Limb (tissue), 2 donors: ENCODE measurements at regions not wholly inside any gene's neighbourhood (a gene's known extent, or its start where the extent isn't known, plus 50 kb on each side); places are given as distances from the start of the nearest gene placed in this dataset.
"Not testable (repeated sequence)": the region's sequence is repeated elsewhere in the genome, so short reads cannot be mapped to it uniquely, and the experiment has no call there.

ENCODE experiments used
- DNase-seq, 2 donors: peaks; one replicate each; pipeline ENCODE4 v3.0.0-alpha.2; 2016; ENCODE audit errors: extremely low spot score in 2 of 2

DNA sequence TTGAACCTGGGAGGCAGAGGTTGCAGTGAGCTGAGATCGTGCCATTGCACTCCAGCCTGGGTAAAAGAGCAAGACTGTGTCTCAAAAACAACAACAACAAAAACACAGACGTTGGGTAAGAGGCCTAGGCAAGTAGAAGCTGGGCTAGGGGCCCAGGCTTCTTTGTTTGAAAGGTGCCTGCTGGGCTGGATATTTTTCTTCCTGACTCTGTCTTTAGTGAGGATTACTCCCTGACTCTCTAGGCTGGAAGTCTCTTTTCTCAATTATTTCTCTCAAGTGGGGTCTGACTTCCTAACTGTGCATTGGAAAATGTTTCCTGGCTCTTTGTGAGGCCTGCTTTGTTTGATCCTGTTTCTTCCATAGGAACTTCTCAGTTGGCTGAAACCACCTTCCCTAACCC is 76.5 kb upstream of the DTNBP1 start:
- no peak for DNase-seq

DNA sequence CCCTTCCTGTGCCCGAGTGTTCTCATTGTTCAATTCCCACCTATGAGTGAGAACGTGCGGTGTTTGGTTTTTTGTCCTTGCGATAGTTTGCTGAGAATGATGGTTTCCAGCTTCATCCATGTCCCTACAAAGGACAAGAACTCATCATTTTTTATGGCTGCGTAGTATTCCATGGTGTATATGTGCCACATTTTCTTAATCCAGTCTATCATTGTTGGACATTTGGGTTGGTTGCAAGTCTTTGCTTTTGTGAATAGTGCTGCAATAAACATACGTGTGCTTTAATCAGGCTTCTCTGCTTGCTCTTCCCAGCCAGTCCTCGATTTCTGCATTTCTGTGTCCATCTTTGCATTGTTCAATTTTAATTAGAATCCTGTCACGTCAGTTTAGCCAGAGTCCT is 75.4 kb upstream of the DTNBP1 start:
- DNase-seq: not testable (repeated sequence)

DNA sequence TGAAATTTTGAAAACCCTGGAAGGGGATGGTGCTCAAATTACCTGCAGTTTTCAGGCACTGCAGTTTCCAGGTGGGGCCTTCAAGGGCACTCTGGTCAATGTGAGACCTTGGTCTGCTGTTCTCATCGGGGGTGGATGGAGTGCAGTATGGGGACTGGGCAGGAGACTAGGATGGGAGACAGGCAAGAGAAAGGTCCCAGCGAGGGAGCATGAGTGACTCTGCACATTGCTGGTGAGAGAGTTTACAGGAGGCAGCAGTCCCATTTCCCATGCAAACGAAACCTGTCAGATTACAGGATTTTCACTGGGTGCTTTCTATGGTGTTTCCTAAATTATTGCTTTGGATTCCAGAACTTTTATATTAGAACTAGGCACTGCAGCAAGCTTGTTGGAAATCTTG is 73.5 kb upstream of the DTNBP1 start:
- no peak for DNase-seq

DNA sequence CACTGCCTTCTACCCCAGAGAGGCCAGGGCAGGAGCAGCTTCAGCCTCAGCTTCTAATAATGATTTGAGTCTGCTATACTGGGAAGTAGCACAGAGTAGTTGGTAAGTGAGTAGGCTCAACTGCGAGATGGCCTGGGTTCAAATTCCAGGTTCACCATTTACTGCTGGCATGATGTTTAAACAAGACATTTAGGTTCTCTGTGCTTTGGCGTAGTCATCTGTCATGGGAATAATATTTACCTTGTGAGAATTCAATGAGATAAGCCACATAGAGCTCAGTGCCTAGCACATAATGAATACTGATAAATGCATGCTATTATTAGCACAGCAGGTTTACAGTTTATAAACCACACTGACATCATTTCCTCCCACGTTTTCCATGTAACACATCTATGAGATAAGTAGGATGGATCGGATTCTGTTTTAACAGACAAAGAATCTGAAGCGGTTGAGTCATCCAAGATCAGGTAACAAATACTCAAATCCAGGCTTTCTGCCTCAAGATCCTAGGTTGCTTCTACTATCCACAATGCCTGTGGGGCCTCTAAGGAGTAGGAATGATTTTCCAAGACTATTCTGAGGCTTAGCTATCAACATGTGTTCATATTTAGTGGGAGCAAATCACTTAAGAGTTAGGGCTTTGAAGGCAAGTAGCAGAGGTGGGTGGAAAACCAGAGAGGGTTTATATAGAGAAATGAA is 72.9 kb upstream of the DTNBP1 start:
- peak in 1 of 2 donors; percentile 34 for DNase-seq

DNA sequence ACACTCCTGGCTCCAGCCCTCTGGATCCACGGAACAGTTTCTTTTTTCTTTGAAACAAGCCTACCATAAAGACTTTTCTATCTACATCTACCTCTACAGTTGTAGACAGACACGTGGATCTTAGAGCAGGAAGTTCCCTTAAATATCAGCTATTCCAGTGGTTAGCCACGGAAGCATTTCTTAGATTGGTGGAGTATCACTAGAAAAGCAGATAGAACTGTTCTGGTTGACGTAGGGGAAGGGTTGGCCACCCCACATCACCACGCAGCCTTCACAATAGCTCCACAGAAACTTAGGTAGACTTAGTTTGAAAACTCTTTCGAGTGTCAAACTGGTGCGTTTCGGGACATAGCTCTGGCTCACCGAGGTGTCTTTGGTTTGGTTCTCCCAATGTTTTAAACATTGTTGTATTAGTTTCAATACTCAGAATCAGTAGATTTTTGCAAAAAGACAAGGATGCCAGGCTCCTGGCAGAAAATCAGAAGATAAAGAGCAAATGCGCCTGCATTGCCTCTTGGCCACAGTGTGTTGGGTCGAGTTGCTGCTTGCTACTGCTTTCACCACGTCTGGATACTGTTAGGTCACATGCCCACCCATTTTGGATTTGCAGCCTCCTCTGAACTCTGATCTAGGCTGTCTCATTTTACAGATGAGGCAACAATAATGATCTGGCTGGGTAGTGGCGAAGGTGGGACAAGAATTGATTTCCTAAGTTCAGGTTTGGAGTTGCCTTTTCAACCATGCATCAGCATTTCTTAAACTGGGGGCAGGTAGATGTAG is 71.5 kb upstream of the DTNBP1 start:
- no peak for DNase-seq

DNA sequence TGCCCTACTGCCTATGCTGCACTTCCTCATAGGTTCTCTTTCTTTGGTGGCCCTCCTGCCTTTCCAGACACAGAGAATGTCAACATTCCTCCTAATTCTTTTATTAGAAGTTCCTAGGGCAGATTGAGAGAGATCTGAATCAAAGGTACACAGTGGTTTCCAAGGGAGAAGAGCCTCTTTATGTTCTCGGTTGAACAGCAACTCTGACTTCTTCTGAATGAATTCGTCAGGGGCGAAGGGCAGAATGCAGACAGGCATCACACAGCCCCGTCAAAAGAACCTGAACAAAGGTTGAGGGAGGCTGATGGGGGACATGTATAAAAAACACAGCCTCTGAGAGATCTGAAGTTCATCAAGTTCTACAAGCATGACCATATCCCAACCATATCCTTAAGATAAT is 68.1 kb upstream of the DTNBP1 start:
- no peak for DNase-seq

DNA sequence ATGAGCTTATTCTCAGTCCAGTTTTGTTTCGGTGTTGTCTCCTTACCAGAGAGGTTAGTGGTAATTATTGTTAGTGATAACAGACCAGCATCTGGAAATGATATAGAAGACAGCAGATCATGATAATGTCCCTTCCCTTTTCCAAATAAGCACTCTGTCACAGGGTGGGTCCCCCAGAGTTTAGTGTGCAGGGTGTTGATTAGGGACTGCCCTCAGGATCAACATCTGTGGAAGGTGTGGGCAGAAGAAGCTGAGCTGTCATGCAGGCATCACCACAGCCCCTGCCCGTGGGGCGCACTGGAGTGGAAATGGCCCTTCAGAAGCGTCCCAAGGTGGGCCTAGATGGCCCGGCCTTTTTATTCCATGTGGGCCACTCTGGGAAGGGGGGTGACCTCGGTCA is 67.6 kb upstream of the DTNBP1 start:
- DNase-seq: no peak

- DNase-seq: no peak
These were observed 59.9 kb upstream of the DTNBP1 start for GRCh38 chr6:15722731-15723130.

DNA sequence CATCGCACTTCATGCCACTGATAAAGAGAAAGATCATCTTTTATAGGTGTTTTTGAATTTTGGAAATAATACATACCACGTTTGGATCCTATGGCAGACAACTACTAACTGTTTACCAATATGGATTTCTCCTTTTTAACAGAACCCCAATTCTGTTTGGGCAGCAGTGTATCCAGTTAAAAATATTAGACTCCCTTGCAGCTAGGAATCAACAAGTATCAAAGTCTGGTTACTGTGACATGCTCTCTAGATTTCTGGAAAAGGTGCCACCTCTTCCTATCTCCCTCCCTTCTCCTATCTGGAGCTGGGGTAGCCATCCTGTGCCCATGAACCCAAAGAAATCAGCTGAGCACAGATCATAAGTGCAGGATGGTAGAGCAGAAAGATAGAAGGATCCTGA is 54.1 kb upstream of the DTNBP1 start:
- DNase-seq: no peak

GRCh38 chr6:15715851-15716250 is 53.0 kb upstream of the DTNBP1 start:
- no peak for DNase-seq

- DNase-seq: no peak
These were observed 52.2 kb upstream of the DTNBP1 start for GRCh38 chr6:15715060-15715459.

- no peak for DNase-seq
These were observed 51.8 kb upstream of the DTNBP1 start for GRCh38 chr6:15714658-15715057.

DNA sequence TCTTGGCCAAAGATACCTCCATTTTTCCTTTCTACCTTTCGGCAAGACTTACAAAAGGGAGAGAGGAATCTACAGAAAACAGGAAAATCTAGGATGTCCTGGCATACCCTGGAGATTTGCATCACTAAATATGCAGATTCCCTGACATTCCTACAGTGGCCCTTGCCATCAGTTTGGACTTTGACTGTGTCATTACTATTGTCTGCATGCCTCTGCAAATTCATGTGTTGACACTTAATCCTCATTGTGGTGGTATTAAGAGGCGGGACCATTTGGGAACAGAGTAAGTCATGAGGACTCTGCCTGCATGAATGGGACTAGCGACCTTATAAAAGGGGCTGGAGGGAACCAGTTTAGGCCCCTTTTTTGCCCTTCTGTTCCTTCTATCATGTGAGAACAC is 50.5 kb upstream of the DTNBP1 start:
- no peak for DNase-seq

DNA sequence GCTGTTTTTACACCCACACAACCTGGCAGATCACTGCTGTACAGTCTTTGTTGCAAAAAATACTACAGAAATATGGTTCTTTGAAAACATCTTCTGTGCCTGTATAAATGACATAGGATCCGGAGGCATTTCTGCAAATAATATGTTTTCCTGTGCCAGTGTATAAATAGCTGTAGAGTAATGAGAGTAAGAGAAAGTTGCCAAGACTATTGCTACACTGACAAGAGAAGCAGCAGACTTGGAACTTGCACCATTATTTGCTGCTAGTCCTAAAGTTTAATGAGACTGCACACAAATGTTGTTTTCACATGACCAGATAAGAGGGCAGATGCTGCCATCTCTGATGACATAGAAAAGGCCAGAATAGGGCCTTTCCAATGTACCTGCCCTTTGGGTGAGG is 50.0 kb upstream of the DTNBP1 start:
- no peak for DNase-seq
